Hematopoietic multipotent progenitor cell treated with erythropoietin and hydrocortisone succinate and interleukin-3 and kit ligand, for 4 days (in vitro differentiated cells): ENCODE measurements at regions not wholly inside any gene's neighbourhood (a gene's known extent, or its start where the extent isn't known, plus 50 kb on each side); places are given as distances from the start of the nearest gene placed in this dataset.
"Not testable (repeated sequence)": the region's sequence is repeated elsewhere in the genome, so short reads cannot be mapped to it uniquely, and the experiment has no call there.

Source experiments
- DNase-seq: peaks from one replicate; pipeline ENCODE4 v3.0.0-alpha.2; 2015

DNA sequence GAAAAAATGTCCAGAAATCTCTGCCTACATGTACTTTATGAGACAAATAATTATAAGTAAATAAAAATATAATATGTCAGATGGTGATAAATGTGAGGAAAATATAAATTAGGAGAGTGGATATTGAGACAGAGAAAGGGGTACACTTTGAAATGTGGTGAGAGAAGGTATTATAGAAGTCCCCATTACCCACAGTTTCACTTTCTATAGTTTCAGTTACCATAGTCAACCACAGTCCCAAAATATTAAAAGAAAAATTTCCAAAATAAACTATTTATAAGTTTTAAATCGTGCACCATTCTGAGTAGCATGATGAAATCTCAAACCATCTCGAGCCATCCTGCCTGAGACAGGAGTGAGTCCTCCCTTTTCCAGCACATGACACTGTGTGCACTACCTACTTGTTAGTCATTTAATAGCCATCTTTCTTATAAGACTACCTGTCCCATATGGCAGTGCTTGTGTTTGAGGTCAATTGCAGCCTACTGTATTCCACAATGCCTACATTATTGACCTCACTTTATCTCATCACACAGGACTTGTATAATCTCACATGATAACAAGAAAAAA is 653.7 kb downstream of the DACH1 start:
- DNase-seq = no peak

DNA sequence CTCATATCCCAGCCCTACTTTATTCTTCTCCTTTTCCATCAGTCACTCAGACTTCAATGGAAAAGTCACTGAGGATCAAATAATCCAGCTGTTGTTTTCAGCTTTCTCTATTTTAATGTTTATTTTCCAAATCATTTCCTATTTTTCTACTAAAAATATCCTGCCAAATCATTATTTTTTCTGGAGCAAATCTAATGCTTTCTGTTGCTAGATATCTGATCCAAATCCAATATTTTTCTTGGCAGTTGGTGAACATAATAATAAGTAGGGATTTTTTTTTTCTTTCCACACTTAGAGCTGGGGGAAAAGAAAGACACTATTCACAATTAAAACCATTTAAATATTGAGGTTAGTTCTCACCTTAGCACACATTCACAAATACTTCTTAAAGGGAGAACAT is 656.1 kb downstream of the DACH1 start:
- no peak for DNase-seq

DNA sequence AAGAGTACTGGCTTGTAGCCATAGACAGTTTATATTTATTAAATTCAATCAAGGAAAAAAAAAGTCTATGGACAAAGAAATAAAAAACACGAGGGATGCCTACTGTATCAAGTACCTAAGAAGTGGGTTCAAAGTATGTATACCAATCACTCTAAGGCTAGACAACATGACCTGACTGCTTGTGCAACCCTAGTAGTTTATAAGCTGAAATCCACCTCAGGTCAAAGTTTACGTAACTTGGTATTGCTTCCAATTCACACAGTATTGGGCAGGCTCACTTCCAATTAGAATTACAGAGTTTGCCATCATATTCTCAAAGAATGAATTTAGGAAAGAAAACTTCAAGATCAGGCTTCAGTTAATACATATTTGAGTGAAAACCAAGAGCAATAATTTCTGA is 657.8 kb downstream of the DACH1 start:
- no peak for DNase-seq

DNA sequence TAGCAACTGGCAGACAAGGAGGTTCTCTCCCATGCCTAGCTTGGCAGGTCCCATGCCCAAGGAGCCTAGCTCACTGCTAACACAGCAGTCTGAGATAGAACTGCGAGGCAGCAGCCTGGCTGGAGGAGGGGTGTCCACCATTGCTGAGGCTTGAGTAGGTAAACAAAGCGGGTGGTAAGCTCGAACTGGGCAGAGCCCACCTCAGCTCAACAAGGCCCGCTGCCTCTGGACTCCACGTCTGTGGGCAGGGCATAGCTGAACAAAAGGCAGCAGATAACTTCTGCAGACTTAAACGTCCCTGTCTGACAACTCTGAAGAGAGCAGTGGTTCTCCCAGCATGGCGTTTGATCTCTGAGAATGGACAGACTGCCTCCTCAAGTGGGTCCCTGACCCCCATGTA is 682.4 kb downstream of the DACH1 start:
- DNase-seq = not testable (repeated sequence)

DNA sequence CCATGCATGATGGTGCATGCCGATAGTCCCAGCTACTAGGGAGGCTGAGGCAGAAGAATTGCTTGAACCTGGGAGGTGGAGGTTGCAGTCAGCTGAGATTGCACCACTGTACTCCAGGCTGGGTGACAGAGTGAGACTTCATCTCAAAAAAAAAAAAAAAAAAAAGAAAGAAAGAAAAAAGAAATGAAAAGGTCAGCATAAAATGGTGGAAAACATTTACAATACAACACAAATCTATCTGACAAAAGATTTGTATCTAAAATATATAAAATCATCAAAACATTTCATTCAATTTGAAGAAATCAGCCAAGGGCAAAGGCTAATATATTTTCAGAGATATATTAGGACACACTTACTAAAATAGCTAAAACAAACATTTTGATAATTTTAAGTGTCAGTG is 683.7 kb downstream of the DACH1 start:
- DNase-seq = not testable (repeated sequence)

DNA sequence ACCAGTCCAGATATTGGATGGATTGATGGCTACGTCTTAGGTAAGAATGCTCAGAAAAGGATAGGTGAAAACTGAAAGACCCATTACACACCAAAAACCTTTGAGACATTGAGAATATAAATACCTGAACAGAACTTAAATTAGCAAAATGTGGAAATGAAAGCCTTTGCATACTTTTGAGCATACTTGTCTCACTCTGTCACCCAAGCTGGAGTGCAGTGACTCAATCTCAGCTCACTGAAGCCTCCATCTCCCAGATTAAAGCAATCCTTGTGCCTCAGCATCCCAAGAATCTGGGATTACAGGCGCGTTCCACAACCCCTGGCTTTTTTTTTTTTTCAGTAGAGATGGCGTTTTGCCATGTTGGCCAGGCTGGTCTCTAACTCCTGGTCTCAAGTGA is 695.3 kb downstream of the DACH1 start:
- no peak for DNase-seq

DNA sequence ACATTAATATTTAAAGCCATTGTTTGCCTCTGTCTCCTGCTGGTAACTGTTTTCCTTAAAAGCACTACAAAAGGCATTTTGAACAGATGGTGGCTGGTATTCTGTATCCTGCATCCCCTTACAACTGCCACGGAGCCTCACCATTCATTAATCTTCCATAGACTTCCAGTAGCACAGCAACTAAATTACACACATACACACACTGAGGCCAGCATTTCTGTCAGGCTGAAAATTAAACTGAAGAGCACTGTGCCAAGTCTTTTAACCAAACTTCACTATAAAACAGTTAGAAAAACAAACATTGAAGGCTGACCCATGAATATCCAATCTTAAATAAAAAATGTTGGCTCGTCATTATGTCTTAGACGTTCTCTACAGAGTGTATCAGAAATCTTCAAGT is 697.8 kb downstream of the DACH1 start:
- DNase-seq = no peak

DNA sequence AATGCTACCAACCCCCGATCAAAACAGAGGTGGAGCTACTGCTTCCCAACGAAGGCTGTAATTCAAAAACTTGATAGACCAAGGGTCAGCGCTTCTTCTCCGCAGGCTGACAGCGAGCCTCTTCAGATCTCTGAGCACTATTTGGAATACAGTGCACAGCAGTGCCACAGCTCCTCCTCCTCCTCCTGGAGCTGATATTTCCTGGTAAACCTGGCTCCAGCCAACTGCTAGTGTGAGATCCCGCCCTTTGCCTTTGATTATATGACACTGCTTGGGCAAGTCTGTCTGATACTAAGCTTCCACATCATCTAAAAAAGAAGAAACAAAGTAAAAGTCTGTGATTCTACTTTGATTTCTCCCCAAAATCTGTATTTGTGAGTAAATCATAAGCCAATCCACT is 710.5 kb downstream of the DACH1 start:
- DNase-seq = no peak

DNA sequence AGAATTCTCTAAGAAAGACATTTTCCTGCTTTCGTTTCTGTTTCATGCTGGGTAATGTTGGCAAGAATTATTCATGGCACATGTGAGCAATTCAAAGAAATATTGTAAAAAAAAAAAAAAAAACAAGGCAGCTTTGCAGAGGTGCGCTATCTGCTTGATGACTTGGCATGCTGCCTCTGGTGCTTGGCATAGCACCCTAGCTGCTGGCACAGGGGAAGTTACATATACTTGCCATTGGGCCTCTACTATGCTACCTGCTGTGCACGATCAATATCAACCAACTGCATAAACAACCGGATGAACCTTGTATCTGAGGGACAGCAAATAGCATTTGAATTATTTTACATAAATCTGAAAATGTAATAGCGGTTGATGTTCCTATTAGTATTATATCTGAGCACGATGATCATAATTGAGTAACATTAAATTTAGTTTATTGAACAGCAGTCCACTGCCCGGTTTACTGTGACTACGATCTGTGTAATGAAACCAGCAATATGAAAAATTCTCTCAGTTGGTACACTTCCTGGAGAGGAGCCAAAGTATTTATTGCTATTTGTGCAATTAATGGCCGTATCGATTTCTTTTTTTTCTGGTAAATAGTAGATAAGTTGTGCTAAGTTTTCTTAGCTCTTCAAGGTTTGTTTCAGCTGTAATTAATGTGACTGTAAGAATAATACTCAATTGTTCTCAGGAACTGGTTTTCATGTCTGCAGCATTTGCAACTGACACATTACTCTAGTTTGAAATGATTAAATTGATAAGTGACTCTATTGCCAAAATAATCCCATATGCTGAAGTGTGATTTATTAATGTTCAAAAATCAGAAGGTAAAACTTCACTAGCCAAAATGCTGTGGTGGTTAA is 717.3 kb downstream of the DACH1 start:
- no peak for DNase-seq

DNA sequence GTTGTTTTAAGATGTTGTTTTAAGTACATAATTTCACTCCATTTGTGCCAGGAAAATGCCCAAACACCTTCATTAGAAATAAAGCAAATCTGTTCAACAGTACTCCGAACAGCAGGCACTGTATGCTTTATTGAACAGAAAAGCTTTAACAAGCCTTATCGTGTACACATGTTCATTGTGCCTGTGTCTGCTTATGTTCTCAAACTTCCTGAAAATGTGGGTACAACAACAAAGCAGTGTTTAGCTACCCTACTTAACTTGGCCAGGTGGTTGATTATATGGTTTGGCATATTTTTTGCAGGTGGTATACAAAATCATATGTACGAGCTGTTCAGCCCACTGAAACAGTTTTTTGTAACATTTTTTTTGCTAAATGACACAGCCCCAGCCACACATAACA is 718.0 kb downstream of the DACH1 start:
- no peak for DNase-seq

DNA sequence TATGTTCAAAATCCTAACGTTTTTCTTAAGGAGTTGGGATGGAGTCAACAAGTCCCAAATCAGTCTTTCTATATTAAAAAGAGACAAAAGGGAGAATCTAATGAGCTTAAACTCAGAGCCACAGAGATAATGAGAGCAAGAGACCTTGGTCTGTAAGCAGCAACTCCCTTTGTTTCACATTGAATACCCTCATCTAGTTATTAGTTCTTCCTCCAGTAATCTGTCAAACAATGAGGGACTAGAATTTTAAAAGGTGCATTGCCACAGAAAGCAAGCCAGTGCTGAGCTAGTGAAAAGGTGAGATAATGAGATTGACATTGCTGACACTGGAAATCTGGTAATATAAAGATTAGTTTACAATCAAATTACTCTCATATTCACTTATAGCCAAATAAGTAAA is 718.6 kb downstream of the DACH1 start:
- DNase-seq = no peak

DNA sequence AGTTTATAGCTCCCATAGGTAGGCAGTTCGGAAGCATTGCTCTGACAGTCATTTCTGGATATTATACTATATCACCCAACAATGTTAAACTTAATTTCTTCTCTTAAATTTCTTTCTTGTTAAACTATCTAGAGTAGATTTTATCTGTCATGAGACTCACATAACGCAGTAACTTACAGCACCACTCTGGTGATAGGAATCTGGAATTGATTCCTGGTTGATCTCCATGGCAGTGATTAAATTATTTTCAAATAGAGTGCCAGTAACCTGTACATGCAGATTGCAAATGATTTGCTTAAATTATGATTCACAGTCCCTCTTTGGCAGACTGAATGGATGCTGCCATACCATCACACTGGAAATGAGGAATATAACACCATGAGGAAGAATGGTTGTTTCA is 722.1 kb downstream of the DACH1 start:
- DNase-seq = no peak

DNA sequence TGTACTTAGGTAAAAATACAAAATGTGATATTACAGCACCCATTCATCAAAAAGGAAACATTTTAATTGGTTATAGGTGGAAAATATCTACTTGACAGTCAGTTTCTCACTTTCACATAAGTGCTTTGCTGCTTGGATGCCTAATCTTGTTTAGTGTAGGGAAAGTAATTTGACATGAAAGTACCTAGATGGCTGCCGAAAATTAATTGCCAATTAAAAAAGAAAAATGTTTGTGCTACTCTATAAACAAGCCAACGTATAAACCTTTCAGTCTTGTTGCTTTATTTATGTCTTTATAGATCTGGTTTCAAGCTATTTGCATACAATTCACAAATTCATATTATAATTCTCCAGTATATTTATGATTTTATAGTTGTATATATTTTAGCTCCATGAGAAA is 729.9 kb downstream of the DACH1 start:
- DNase-seq = no peak

DNA sequence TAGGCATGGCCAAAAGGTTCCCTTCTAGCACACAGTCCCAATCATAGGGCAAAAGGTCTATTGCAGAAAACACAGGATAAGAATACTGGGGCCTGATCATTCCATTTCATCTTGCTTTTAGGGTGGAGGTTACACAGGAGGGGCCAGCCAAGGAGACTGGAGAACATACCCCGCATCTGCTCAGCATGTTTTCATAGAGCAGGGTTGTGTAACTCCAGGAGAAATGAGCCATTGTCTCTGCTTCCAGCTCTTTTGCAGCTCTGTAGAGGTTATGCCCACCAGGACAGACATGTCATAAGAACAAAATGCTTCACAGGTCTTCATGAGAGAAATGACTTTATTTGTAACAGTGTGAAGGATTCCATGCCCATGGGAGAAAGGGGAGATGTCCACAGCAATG is 742.8 kb downstream of the DACH1 start:
- DNase-seq = no peak

DNA sequence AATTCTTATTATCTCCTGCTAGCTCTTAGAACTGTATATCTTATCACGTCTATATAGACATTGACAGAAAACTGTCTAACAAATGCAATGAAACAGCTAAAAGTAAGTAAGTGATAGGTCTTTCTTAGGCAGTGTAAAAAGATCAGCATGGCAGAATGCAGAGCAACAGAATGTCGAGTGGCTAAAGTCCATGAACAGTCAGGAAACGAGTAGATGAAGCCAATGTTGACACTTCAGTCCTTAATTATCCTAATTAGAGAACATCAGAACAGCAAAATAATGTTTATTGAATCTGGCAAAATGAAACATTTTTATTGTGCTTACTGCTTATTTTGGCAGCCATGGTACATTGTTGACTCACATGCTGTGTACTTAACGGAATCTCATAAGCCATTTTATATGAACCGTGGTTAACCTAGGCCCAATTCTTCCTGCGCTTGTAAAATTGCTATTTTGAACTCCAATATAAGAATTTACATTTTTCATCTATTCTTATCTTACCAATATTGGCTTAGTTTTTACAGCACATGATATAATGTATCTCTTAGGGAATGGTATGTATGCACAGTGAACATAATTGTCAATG is 748.1 kb downstream of the DACH1 start:
- no peak for DNase-seq

DNA sequence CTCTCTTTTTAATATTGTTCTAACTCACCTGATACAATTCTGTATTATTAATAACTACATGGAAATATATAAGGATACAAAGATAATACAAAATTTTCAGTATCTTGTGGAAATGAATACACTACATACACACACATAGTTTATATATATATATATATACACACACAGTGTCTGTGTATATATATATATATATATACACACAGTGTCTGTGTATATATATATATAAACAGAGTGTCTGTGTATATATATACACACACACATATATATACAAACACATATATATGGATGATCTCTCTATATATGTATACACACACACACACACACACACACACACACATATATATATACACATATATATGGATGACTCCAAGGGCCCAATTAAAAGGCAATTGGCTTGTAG is 749.1 kb downstream of the DACH1 start:
- DNase-seq = no peak

DNA sequence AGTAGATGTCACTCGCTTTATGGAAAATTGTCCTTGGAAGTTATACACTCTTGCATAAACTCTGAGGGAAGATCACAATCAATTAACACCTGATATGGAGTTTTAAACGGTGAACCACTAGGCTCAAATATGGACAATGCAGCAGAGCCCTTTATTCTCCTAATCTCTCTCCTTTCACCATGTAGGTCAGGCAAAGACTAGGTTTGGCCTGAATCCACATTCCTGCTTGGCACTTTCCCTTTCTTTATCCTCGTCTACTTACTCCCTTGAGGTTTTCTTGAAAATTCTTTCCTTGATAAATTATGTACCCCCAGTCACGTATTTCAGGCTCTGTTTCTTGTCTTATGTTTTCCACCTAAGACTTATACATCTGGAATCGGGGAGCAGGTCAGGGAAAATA is 751.7 kb downstream of the DACH1 start:
- no peak for DNase-seq

DNA sequence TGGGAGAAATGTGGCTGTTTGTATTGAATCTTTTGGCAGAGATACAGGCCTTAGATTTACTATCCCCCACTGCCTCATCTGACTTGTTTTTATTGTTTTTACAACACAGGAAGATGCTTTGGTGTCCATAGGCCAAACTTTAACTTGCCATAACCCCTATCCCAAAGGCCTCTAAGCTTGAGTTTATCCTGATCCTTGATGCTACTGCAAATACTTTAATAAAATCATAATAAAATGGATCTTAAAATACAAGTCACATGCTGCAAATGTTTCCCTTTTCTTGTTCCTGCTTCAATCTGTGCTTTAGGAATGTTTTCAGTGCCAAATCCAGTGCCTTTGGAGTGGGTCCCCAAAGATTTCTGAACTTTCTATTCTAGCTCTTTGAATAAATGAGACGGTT is 770.6 kb downstream of the DACH1 start:
- DNase-seq = no peak

DNA sequence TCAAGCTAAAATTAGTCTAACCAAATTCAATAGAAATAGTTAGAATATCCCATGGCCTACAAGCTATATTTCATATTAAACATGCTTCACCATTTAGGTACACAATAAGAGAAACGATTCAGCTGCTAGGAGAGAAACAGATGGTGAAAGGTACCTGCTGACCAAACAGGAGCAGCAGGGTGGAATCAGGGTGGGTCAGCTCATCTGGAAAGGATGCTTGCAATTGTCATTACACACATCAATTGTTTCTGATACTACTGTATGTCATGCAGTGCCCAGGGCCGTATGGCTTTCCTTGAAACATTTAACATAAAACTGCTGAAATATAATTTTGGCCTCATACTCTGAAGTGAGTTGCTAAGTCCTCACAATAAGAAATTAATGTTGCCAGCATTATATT is 776.0 kb downstream of the DACH1 start:
- no peak for DNase-seq

DNA sequence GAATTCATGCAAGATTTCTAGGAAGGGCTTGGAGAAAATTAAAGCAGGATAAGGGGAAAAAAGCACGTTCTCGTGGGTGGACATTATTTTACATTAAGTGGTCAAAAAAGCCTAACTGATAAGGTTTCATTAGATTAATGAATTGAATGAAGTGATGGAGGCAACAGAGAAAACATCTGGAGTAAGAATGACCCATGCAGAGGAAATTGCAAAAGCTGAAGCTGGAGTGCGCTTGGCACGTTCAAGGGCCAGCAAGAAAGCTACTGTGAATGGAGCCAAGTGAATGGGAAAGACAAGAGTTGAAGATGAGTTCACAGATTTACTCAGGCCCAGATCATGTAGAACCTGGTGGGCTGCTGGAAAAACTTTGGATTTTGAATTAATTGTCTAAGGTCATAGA is 777.9 kb downstream of the DACH1 start:
- DNase-seq = no peak

DNA sequence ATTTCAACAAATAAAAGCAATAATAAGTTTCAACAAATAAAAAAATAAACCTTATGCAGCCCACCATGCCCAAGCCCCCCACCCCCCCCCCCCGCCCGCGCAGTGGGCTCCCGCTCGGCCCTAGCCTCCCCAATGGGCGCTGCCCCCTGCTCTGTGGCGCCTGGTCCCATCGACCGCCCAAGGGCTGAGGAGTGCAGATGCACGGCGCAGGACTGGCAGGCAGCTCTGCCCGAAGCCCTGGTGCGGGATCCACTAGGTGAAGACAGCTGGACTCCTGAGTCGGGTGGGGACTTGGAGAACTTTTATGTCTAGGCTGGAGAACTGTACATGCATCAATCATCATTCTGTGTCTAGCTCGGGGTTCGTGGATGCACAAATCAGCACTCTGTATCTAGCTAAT is 779.6 kb downstream of the DACH1 start:
- DNase-seq = no peak

DNA sequence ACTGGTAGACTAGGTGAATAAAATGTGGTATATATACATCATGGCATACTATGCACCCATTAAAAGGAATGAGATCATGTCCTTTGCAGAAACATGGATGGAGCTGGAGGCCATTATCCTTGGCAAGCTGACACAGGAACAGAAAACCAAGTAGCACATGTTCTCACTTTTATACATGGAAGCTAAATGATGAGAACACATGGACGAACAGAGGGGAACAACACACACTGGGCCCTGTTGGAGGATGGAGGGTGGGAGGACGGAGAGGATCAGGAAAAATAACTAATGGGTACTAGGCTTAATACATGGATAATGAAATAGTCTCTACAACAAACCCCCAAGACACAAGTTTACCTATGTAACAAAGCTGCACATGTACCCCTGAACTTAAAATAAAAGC is 780.0 kb downstream of the DACH1 start:
- DNase-seq = no peak

DNA sequence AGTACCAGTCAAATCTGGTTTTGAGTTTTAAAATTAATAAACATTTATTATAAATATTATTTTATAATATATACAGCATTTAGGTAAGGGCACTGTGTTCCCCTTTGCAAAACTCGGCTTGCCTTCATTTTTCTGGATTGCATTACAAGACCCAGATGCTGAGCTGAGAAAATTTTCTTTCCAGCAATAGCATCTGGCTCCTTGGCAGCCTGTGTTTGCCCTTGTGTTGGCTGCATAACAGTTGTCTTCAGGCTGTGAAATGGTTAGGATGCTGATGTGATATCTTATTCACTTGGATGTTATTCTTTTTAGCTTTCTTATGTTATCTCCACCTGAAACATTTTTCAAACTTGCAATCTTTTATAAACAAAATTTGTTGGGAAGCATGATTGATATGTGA is 784.4 kb downstream of the DACH1 start:
- DNase-seq = no peak

DNA sequence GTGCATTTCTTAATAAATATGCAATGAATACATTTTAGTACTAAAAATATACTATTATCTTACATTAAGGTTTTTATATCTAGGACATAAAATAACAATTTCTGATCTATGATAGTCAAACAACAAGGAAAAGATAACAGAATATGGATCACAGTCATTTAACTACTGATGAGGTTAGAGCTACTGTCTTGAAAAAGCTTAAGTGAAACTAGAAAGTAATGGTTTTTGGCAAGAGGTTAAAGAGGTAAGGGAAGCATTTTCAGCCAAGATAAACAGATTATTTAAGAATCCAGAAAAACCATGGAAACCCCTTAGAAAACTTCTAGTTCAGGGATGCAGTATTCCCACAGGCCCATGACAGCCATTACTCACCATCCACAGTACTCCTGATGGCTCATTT is 787.4 kb downstream of the DACH1 start:
- DNase-seq = no peak

DNA sequence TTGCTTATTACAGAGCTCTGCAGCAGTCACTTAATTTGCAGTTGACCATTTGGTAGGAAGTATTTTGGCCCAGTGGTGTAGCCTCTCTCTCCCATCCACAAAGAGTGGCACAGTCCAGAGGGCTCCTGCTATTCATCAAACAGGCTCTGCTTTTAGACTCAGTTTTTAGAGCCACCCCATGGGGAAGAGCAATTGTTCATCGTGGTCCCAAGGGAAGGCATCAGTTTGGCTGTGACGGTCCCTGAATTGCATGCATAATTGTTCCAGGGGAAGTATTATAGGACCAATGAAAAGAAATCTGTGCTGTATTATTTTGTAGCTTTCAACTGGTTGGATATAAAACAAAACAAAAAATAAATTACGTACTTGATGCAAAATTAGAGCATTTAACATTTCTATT is 799.0 kb downstream of the DACH1 start:
- no peak for DNase-seq
